GM19193 (cell line): ENCODE measurements at regions not wholly inside any gene's neighbourhood (a gene's known extent, or its start where the extent isn't known, plus 50 kb on each side); places are given as distances from the start of the nearest gene placed in this dataset.

Experiments
- POLR2A ChIP-seq: IDR thresholded peaks from 4 replicates; pipeline ENCODE4 v1.6.1; 2011; ENCODE audit not compliant: insufficient read depth, insufficient read length; ENCODE audit errors: extremely low read depth

- no peak for TF ChIP-seq POLR2A
These were observed 129.8 kb downstream of the DLEU7 start for GRCh38 chr13:50713523-50714248.

GRCh38 chr13:50714891-50715290 is 128.6 kb downstream of the DLEU7 start:
- TF ChIP-seq POLR2A, result no peak

GRCh38 chr13:50715402-50716146 is 127.9 kb downstream of the DLEU7 start:
- no peak for TF ChIP-seq POLR2A

GRCh38 chr13:50720861-50721671 is 122.4 kb downstream of the DLEU7 start:
- no peak for TF ChIP-seq POLR2A

DNA sequence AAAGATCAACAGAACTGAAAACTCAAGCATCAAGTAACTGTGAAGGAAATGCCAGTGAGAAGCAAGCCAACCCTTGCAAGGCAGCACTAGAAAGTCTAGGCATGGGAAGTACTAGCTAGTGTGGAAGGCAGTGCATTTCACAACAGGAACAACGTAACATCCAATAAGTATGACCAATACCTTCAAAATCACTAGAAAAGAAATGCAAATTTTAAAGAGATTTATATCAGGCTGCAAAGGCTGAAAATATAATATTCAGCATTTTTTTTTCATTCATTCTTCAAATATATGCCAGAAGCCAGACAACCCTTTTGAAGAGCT is 121.9 kb downstream of the DLEU7 start:
- no peak for TF ChIP-seq POLR2A

DNA sequence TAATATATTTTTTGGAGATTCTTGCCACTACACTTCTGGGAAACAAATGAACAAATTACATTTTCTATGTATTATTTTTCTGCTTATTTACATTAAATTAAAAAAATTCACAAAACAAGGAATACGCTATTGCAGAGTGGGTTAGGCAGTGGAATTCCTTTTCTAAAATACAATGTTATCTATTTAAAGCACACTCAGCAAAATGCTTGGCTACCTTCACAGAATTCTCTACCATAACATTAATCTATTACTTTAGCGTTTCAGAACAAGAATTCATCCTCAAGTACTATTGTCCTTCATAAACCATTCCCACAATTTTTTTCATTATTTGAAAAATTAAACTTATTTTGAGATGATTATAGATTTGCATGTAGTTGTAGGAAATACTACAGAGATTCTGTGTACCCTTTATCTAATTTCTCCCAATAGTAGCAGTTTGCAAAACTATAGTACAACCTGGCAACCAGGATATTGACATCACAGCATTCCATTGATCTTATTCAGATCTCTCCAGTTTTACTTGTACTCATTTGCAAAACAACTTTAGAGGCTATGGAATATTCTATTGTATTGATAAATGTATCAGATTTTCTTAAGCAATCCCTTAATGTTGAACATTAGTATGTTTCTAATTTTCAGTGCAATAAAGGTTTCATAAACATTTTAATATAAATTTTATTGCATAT is 120.9 kb downstream of the DLEU7 start:
- TF ChIP-seq POLR2A, result no peak

GRCh38 chr13:50724438-50724837 is 119.1 kb downstream of the DLEU7 start:
- no peak for TF ChIP-seq POLR2A

- no peak for TF ChIP-seq POLR2A
These were observed 118.6 kb downstream of the DLEU7 start for GRCh38 chr13:50724913-50725312.

- no peak for TF ChIP-seq POLR2A
These were observed 117.3 kb downstream of the DLEU7 start for GRCh38 chr13:50726164-50726563.

- no peak for TF ChIP-seq POLR2A
These were observed 114.3 kb downstream of the DLEU7 start for GRCh38 chr13:50729177-50729576.

DNA sequence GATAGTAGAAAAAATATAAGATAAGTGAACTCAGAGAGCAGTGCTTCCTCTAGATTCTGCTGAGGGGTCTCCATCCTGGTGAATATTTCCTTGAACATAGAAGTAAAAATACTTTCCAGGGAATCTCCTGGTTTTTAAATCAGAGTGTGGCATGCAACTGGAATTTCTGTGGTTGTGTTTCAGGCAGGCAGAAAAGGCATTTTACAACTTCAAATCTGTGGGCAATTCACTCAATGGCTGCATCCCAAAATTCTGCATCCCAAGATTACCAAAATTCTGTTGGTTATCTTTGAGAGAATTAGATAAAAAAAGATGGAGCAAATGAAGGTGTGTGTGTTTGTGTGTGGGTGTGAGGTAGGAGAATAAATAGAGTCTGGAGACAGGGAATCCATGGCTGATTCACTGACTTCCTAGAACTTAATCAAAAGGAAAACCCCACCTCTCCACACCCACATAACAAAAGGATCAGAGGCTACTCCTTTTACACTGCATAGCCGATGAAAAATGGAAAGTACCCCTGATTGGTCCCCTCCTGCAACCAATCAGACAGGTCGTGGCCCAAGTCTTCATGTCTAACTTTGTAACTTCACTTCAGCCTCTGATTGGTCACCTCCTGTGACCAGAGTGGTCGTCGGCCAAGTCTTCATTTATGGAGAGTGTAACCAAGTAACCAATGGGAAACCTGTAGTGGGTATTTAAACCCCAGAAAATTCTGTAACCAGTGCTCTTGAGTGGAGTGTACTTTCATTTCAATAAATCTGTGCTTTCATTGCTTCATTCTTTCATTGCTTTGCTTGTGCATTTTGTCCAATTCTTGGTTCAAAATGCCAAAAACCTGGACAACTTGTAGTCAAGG is 112.8 kb downstream of the DLEU7 start:
- TF ChIP-seq POLR2A, result no peak

DNA sequence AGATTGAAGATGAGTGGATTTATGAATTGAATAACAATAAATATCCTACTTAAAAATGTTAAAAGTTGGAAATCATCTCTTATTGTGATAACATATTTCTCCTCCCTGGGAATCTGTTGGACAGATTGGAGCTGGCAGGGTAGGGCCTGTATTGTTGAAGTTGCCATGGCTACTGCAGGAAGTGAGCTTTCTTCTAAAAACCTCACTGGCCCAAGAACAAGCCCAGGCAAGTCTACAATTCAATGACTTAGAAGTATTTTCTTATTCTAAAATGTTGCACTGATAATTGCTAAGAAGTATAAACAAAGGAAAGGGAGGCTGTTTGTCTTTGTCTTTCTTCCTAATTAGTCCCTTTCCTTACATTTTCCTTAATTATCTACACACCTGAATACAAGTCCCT is 112.1 kb downstream of the DLEU7 start:
- TF ChIP-seq POLR2A, result no peak

DNA sequence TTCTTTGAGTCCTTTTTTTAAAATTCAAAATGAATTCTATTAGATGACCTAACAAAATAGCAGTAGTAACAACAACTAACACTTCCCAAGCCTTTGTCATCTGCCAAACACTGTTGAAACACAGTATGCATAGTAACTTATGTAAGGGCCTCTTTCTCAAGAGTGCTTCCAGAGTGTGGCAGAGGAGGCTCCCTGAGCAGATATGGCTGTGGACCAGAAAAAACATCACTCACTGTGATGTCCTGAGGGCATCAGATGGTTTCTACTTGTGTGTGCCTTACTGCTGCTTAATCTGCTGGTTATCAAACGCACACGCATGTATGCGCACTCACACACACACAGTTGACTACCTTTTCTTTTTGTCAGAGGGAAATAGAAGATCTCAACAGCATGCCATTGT is 110.8 kb downstream of the DLEU7 start:
- TF ChIP-seq POLR2A, result no peak

- TF ChIP-seq POLR2A, result no peak
These were observed 110.1 kb downstream of the DLEU7 start for GRCh38 chr13:50733392-50733791.
